Gastrocnemius medialis (tissue), 4 donors: ENCODE measurements at regions not wholly inside any gene's neighbourhood (a gene's known extent, or its start where the extent isn't known, plus 50 kb on each side); places are given as distances from the start of the nearest gene placed in this dataset.

Experiments used
- ATAC-seq, 2 donors: fragments of 150-250 bp; one replicate each; pipeline ENCODE4 v1.9.1; 2016
- DNase-seq, 2 donors: peaks; one replicate each; pipeline ENCODE4 v3.0.0-alpha.2; 2019
- H3K27ac ChIP-seq, 4 donors: fragments of 200-600 bp; sonication (generic); 1 replicate in 1 of 4; 2 replicates in 3 of 4; pipeline ENCODE4 v1.5.1; 2016 to 2018; ENCODE audit warnings: mild to moderate bottlenecking in 2 of 4, moderate library complexity in 1 of 4
- H3K27me3 ChIP-seq, 3 donors: fragments of 200-600 bp; sonication (generic) in 2 of 3; 1 replicate in 1 of 3; 2 replicates in 2 of 3; pipeline versions ENCODE4 v1.5.1 to v1.6.0; 2016 to 2019; ENCODE audit warnings: mild to moderate bottlenecking in 1 of 3, moderate library complexity in 1 of 3
- H3K36me3 ChIP-seq, 2 donors: fragments of 200-600 bp; sonication (generic) in 1 of 2; one replicate each; pipeline ENCODE4 v1.5.1; 2017 to 2018
- H3K4me1 ChIP-seq, 2 donors: fragments of 200-600 bp; sonication (generic) in 1 of 2; one replicate each; pipeline ENCODE4 v1.5.1; 2016 to 2017; ENCODE audit warnings: mild to moderate bottlenecking in 2 of 2
- H3K4me3 ChIP-seq, 4 donors: fragments of 200-600 bp; sonication (generic) in 3 of 4; 1 replicate in 1 of 4; 2 replicates in 3 of 4; pipeline ENCODE4 v1.5.1; 2016 to 2019; ENCODE audit warnings: mild to moderate bottlenecking in 2 of 4
- H3K9me3 ChIP-seq, 3 donors: fragments of 200-600 bp; sonication (generic) in 2 of 3; 1 replicate in 1 of 3; 2 replicates in 2 of 3; pipeline ENCODE4 v1.5.1; 2016 to 2019
- POLR2A ChIP-seq, 2 donors: fragments of 450-650 bp; IDR thresholded peaks; one replicate each; pipeline ENCODE4 v1.6.1; 2017; ENCODE audit warnings: antibody characterized with exemption in 2 of 2, mild to moderate bottlenecking in 2 of 2, moderate library complexity in 2 of 2
- in situ Hi-C, 4 donors: fragments of 200-750 bp; cut with MboI; loops; one replicate each; pipeline versions ENCODE4 v1.15.0 to v1.8.0; 2017; ENCODE audit warnings: low sequenced_read_pairs in 4 of 4
- intact Hi-C: fragments of 100-400 bp; cut with DNase I; formaldehyde crosslinking; loops from one replicate; pipeline ENCODE4 v1.15.1; 2023; ENCODE audit warnings: low total_unique reads
- TF ChIP-seq, protein P1 (sequence below), 5 experiments: fragments of 450-650 bp in 3 of 5; fragments of 200-600 bp in 2 of 5; sonication (generic) in 2 of 5; IDR thresholded peaks in 4 of 5; conservative IDR thresholded peaks in 1 of 5; 1 replicate in 4 of 5; 2 replicates in 1 of 5; pipeline ENCODE4 v1.5.1; 2016 to 2019; ENCODE audit warnings: antibody characterized with exemption in 5 of 5, mild to moderate bottlenecking in 3 of 5, moderate library complexity in 3 of 5

- no peak for DNase-seq
- Histone ChIP-seq H3K9me3 (no peaks in the 10 kb centered on the region), H3K4me1 (peaks cover 0 to 12% of the 10 kb centered on the region in 2 donors), H3K27me3 (no peaks in the 10 kb centered on the region), H3K27ac (no peak overlapping the region), H3K36me3 (no peaks in the 10 kb centered on the region), H3K4me3 (no peak overlapping the region)
- intact Hi-C loops (no loop called here), in situ Hi-C loops (loop anchor here (25.0 kb wide), 3 partner anchors 475 to 1400 kb away; no protein-coding TSS in a partner anchor)
- no peak for ATAC-seq
- TF ChIP-seq, protein P1, sequence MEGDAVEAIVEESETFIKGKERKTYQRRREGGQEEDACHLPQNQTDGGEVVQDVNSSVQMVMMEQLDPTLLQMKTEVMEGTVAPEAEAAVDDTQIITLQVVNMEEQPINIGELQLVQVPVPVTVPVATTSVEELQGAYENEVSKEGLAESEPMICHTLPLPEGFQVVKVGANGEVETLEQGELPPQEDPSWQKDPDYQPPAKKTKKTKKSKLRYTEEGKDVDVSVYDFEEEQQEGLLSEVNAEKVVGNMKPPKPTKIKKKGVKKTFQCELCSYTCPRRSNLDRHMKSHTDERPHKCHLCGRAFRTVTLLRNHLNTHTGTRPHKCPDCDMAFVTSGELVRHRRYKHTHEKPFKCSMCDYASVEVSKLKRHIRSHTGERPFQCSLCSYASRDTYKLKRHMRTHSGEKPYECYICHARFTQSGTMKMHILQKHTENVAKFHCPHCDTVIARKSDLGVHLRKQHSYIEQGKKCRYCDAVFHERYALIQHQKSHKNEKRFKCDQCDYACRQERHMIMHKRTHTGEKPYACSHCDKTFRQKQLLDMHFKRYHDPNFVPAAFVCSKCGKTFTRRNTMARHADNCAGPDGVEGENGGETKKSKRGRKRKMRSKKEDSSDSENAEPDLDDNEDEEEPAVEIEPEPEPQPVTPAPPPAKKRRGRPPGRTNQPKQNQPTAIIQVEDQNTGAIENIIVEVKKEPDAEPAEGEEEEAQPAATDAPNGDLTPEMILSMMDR (IDR thresholded peaks at IDR 0.05 in 4 of 5, conservative IDR thresholded peaks at IDR 0.05 in 1 of 5): no peak
- TF ChIP-seq POLR2A (IDR thresholded peaks at IDR 0.05): no peak
These were observed 50.8 kb upstream of the LY86 start for GRCh38 chr6:6537488-6538260.

DNA sequence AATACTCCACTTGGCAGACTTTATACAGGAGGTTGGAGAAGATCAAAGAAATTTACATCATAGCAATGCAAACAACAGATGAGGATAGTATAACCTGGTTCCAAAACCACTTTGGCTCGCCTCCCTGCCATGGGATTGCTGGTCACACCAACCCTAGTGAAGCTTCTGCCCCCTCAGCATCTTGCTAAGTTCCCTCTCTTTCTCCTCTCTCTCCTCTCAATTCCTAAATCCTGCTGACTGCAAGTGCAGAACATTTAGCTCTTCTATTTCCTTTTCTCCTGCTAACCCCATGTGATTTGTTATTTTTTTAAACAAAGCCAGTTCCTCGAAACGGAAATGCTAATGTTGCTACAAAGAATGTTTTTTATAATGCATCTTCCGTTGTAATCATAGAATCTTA is 50.3 kb upstream of the LY86 start:
- H3K27me3 ChIP-seq: no peaks in the 10 kb centered on the region
- peaks cover 0 to 12% of the 10 kb centered on the region in 2 donors for H3K4me1 ChIP-seq
- in situ Hi-C loops: loop anchor here (25.0 kb wide), 3 partner anchors 476 to 1401 kb away; no protein-coding TSS in a partner anchor
- no peak overlapping the region for H3K27ac ChIP-seq
- TF ChIP-seq POLR2A (IDR thresholded peaks at IDR 0.05): no peak
- TF ChIP-seq, protein P1 (IDR thresholded peaks at IDR 0.05 in 4 of 5, conservative IDR thresholded peaks at IDR 0.05 in 1 of 5): no peak
- intact Hi-C loops: no loop called here
- H3K4me3 ChIP-seq: no peak overlapping the region
- no peaks in the 10 kb centered on the region for H3K9me3 ChIP-seq
- DNase-seq (no peak), ATAC-seq (no peak)
- no peaks in the 10 kb centered on the region for H3K36me3 ChIP-seq
